ENCODE measurements at regions not wholly inside any gene's neighbourhood (a gene's known extent, or its start where the extent isn't known, plus 50 kb on each side); places are given as distances from the start of the nearest gene placed in this dataset.
"Not testable (repeated sequence)": the region's sequence is repeated elsewhere in the genome, so short reads cannot be mapped to it uniquely, and the experiment has no call there.

- Mint-ChIP-seq H3K27me3 (peaks cover 19 to 40% of the 10 kb centered on the region in 2 donors), H3K4me1 (peaks cover 7 to 10% (median 8%) of the 10 kb centered on the region in 3 donors), H3K27ac (peak overlapping the region in 1 of 8 donors; percentile 82)
- H3K9me3 Mint-ChIP-seq; H3K4me3 ChIP-seq (ENCODE audit: low read length); DNase-seq; H3K36me3 Mint-ChIP-seq; H3K36me3 ChIP-seq (ENCODE audit: insufficient read depth, low read length); H3K4me1 ChIP-seq (ENCODE audit: insufficient read depth, low read length); H3K4me3 Mint-ChIP-seq; H3K9me3 ChIP-seq (ENCODE audit: low read length); H3K27me3 ChIP-seq (ENCODE audit: insufficient read depth, low read length, poor library complexity, severe bottlenecking): not testable (repeated sequence)
- peak overlapping the region; percentile 57 for H3K27ac ChIP-seq (ENCODE audit: low read depth, low read length)
- CTCF ChIA-PET, result interaction anchor here (0.7 to 5.4 kb wide), 15 partner anchors 8 to 640 kb away, joined by 3 to 122 read pairs (median 12); a partner anchor contains a TSS
- POLR2A ChIA-PET, result interaction anchor here (0.6 to 1.5 kb wide), 2 partner anchors 66 to 121 kb away, joined by 3 to 6 read pairs; no protein-coding TSS in a partner anchor
Measured at GRCh38 chr6:27773542-27774263, 138.5 kb downstream of the OR2B2 start.

GRCh38 chr6:27772261-27773001, 139.8 kb downstream of the OR2B2 start:
- H3K4me1 Mint-ChIP-seq, result peaks cover 7 to 10% (median 8%) of the 10 kb centered on the region in 3 donors
- H3K9me3 Mint-ChIP-seq, result no peaks in the 10 kb centered on the region
- Histone ChIP-seq H3K9me3 (ENCODE audit: low read length) (no peaks in the 10 kb centered on the region), H3K4me3 (ENCODE audit: low read length) (no peak overlapping the region), H3K27ac (ENCODE audit: low read depth, low read length) (peak overlapping the region; percentile 57), H3K27me3 (ENCODE audit: insufficient read depth, low read length, poor library complexity, severe bottlenecking) (no peaks in the 10 kb centered on the region), H3K36me3 (ENCODE audit: insufficient read depth, low read length) (no peaks in the 10 kb centered on the region), H3K4me1 (ENCODE audit: insufficient read depth, low read length) (peaks cover 5% of the 10 kb centered on the region)
- POLR2A ChIA-PET, result interaction anchor here (0.6 to 1.6 kb wide), 6 partner anchors 23 to 638 kb away, joined by 3 to 9 read pairs (median 4); a partner anchor contains a TSS
- CTCF ChIA-PET, result interaction anchor here (0.7 to 5.4 kb wide), 42 partner anchors 9 to 706 kb away, joined by 3 to 122 read pairs (median 5); a partner anchor contains a TSS
- no peaks in the 10 kb centered on the region for H3K36me3 Mint-ChIP-seq
- H3K27ac Mint-ChIP-seq, result peak overlapping the region in 4 of 8 donors; percentile 29 to 78 (median 51)
- H3K27me3 Mint-ChIP-seq, result peaks cover 19 to 32% of the 10 kb centered on the region in 2 donors
- DNase-seq, result peak; percentile 75 to 87 (median 80)
- peak overlapping the region in 4 of 7 donors; percentile 41 to 68 (median 54) for H3K4me3 Mint-ChIP-seq

GRCh38 chr6:27771235-27771634, 141.0 kb downstream of the OR2B2 start:
- Histone ChIP-seq H3K27ac (ENCODE audit: low read depth, low read length) (no peak overlapping the region), H3K4me3 (ENCODE audit: low read length) (no peak overlapping the region), H3K4me1 (ENCODE audit: insufficient read depth, low read length) (peaks cover 5% of the 10 kb centered on the region), H3K27me3 (ENCODE audit: insufficient read depth, low read length, poor library complexity, severe bottlenecking) (no peaks in the 10 kb centered on the region), H3K9me3 (ENCODE audit: low read length) (no peaks in the 10 kb centered on the region), H3K36me3 (ENCODE audit: insufficient read depth, low read length) (no peaks in the 10 kb centered on the region)
- no peak overlapping the region for H3K4me3 Mint-ChIP-seq
- H3K9me3 Mint-ChIP-seq, result no peaks in the 10 kb centered on the region
- no peak overlapping the region for H3K27ac Mint-ChIP-seq
- H3K4me1 Mint-ChIP-seq, result peaks cover 7 to 8% (median 7%) of the 10 kb centered on the region in 3 donors
- peaks cover 16 to 25% of the 10 kb centered on the region in 2 donors for H3K27me3 Mint-ChIP-seq
- no peaks in the 10 kb centered on the region for H3K36me3 Mint-ChIP-seq
- DNase-seq, result no peak
- POLR2A ChIA-PET, result interaction anchor here (1.2 kb wide), 1 partner anchor 25 kb away, joined by 3 read pairs; no protein-coding TSS in a partner anchor
- CTCF ChIA-PET, result interaction anchor here (1.3 to 5.4 kb wide), 17 partner anchors 8 to 610 kb away, joined by 3 to 122 read pairs (median 10); a partner anchor contains a TSS

GRCh38 chr6:27770724-27771123, 141.5 kb downstream of the OR2B2 start:
- Histone ChIP-seq H3K27me3 (ENCODE audit: insufficient read depth, low read length, poor library complexity, severe bottlenecking) (no peaks in the 10 kb centered on the region), H3K27ac (ENCODE audit: low read depth, low read length) (no peak overlapping the region), H3K4me1 (ENCODE audit: insufficient read depth, low read length) (peaks cover 5% of the 10 kb centered on the region), H3K36me3 (ENCODE audit: insufficient read depth, low read length) (no peaks in the 10 kb centered on the region), H3K4me3 (ENCODE audit: low read length) (no peak overlapping the region), H3K9me3 (ENCODE audit: low read length) (no peaks in the 10 kb centered on the region)
- Mint-ChIP-seq H3K9me3 (no peaks in the 10 kb centered on the region), H3K36me3 (no peaks in the 10 kb centered on the region), H3K4me1 (peaks cover 7 to 8% (median 7%) of the 10 kb centered on the region in 3 donors), H3K4me3 (no peak overlapping the region), H3K27me3 (peaks cover 16 to 24% of the 10 kb centered on the region in 2 donors), H3K27ac (no peak overlapping the region)
- ChIA-PET POLR2A (no interaction called here), CTCF (interaction anchor here (1.3 to 5.4 kb wide), 10 partner anchors 19 to 609 kb away, joined by 3 to 122 read pairs (median 10); a partner anchor contains a TSS)
- no peak for DNase-seq

- no peak overlapping the region for H3K27ac ChIP-seq (ENCODE audit: low read depth, low read length)
- Mint-ChIP-seq H3K4me3 (no peak overlapping the region), H3K4me1 (peaks cover 7 to 8% (median 7%) of the 10 kb centered on the region in 3 donors), H3K36me3 (peaks cover 0 to 2% (median 0%) of the 10 kb centered on the region in 3 donors), H3K9me3 (no peaks in the 10 kb centered on the region), H3K27me3 (peaks cover 16 to 18% of the 10 kb centered on the region in 2 donors), H3K27ac (peak overlapping the region in 1 of 8 donors; percentile 89)
- H3K36me3 ChIP-seq (ENCODE audit: insufficient read depth, low read length), result no peaks in the 10 kb centered on the region
- ChIA-PET CTCF (interaction anchor here (0.9 to 5.4 kb wide), 4 partner anchors 9 to 127 kb away, joined by 3 to 122 read pairs (median 6); a partner anchor contains a TSS), POLR2A (interaction anchor here (0.6 kb wide), 1 partner anchor 694 kb away, joined by 4 read pairs; no protein-coding TSS in a partner anchor)
- no peak for DNase-seq
- peaks cover 5% of the 10 kb centered on the region for H3K4me1 ChIP-seq (ENCODE audit: insufficient read depth, low read length)
- H3K9me3 ChIP-seq (ENCODE audit: low read length), result no peaks in the 10 kb centered on the region
- H3K27me3 ChIP-seq (ENCODE audit: insufficient read depth, low read length, poor library complexity, severe bottlenecking), result no peaks in the 10 kb centered on the region
- no peak overlapping the region for H3K4me3 ChIP-seq (ENCODE audit: low read length)
Measured at GRCh38 chr6:27768556-27768955, 143.6 kb downstream of the OR2B2 start.

- DNase-seq, result no peak
- Mint-ChIP-seq H3K4me1 (peaks cover 7 to 8% (median 7%) of the 10 kb centered on the region in 3 donors), H3K9me3 (no peaks in the 10 kb centered on the region), H3K27ac (no peak overlapping the region), H3K27me3 (peaks cover 16 to 20% of the 10 kb centered on the region in 2 donors), H3K36me3 (peaks cover 0 to 2% (median 0%) of the 10 kb centered on the region in 3 donors), H3K4me3 (no peak overlapping the region)
- peaks cover 5% of the 10 kb centered on the region for H3K4me1 ChIP-seq (ENCODE audit: insufficient read depth, low read length)
- H3K27ac ChIP-seq (ENCODE audit: low read depth, low read length), result no peak overlapping the region
- H3K27me3 ChIP-seq (ENCODE audit: insufficient read depth, low read length, poor library complexity, severe bottlenecking), result no peaks in the 10 kb centered on the region
- CTCF ChIA-PET, result interaction anchor here (0.9 to 2.1 kb wide), 3 partner anchors 8 to 28 kb away, joined by 3 to 8 read pairs (median 3); no protein-coding TSS in a partner anchor
- no peak overlapping the region for H3K4me3 ChIP-seq (ENCODE audit: low read length)
- no peaks in the 10 kb centered on the region for H3K9me3 ChIP-seq (ENCODE audit: low read length)
- no peaks in the 10 kb centered on the region for H3K36me3 ChIP-seq (ENCODE audit: insufficient read depth, low read length)
- POLR2A ChIA-PET, result interaction anchor here (0.6 kb wide), 1 partner anchor 693 kb away, joined by 4 read pairs; no protein-coding TSS in a partner anchor
Measured at GRCh38 chr6:27767851-27768250, 144.3 kb downstream of the OR2B2 start.

GRCh38 chr6:27766405-27766804, 145.8 kb downstream of the OR2B2 start:
- H3K4me3 Mint-ChIP-seq, result no peak overlapping the region
- peaks cover 0 to 2% (median 1%) of the 10 kb centered on the region in 3 donors for H3K4me1 Mint-ChIP-seq
- no peaks in the 10 kb centered on the region for H3K9me3 Mint-ChIP-seq
- no peaks in the 10 kb centered on the region for H3K27me3 ChIP-seq (ENCODE audit: insufficient read depth, low read length, poor library complexity, severe bottlenecking)
- H3K27me3 Mint-ChIP-seq, result peaks cover 11 to 20% of the 10 kb centered on the region in 2 donors
- no peaks in the 10 kb centered on the region for H3K9me3 ChIP-seq (ENCODE audit: low read length)
- H3K36me3 ChIP-seq (ENCODE audit: insufficient read depth, low read length), result no peaks in the 10 kb centered on the region
- H3K4me1 ChIP-seq (ENCODE audit: insufficient read depth, low read length), result no peaks in the 10 kb centered on the region
- no peak overlapping the region for H3K4me3 ChIP-seq (ENCODE audit: low read length)
- ChIA-PET CTCF (interaction anchor here (1.7 kb wide), 1 partner anchor 14 kb away, joined by 5 read pairs; no protein-coding TSS in a partner anchor), POLR2A (no interaction called here)
- no peak overlapping the region for H3K27ac Mint-ChIP-seq
- peaks cover 0 to 2% (median 0%) of the 10 kb centered on the region in 3 donors for H3K36me3 Mint-ChIP-seq
- no peak for DNase-seq
- no peak overlapping the region for H3K27ac ChIP-seq (ENCODE audit: low read depth, low read length)
